RKO (cell line): ENCODE measurements at regions not wholly inside any gene's neighbourhood (a gene's known extent, or its start where the extent isn't known, plus 50 kb on each side); places are given as distances from the start of the nearest gene placed in this dataset.

Source experiments
- DNase-seq: peaks from one replicate; pipeline ENCODE4 v3.0.0-alpha.2; 2016; ENCODE audit warnings: low spot score

- DNase-seq = no peak
These were observed 162.1 kb downstream of the MN1 start for GRCh38 chr22:27639248-27640086.

DNA sequence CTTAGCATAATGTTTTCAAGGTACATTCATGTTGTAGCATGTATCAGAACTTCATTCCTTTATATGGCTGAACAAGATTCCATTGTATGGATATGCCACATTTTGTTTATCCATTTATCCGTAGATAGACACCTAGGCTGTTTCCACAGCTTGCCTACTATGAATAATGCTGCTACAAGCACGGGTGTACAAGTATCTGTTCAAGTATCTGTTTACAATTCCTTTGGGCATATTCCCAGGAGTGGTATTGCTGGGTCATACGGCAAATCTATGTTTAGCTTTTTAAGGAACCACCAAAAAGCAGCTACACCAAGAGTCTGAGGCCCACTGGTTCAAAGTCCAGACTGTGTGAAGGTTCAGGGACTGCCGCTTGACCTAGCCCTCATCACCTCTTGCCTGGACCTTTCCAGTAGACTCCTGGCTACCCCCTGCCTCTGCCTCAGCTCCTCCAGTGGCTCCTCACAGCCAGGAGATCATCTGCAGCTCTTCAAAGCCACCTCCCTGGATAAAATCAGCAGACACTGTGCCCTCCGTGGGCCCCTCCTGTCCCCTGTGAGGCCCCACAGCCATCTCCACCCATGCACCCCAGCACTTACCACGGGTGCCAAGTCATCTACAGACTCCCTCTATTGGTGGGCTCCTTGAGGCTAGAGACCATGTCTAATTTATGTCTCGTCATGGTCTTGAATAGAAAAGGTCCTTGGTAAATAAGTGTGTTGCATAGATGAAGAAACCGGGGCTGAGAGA is 160.3 kb downstream of the MN1 start:
- DNase-seq = no peak

DNA sequence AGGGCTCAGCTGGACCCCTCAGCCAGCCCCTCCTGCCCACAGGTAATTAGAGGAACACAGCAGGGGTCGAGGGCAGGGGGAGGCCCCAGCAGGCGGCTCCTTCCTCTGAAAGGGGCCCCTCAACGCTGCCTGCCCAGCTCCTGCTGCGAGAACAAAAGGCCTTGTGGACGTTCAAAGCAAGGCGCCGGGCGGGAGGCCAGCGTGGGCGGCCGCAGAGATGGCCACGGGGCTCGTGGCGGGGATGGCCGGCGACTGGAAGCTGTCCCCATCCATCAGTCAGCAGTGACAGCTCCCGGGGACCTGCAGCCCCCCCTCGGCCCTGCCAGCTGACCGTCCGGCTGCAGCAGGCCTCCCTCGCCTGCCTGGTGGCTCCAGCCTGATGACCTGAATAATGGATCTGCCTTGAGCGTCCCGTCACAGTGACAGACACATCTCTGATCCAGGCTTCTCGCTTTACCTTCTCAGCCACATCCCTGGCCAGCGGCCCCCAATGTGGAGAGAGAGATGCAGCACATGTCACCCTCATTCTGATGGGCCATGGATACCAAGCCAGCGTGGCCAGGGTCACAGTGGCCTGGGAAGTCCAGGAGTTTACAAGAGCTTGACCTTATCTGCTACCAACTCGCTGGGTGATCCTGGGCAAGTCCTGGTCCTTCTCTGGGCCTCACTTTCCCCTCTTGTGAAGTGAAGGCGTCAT is 159.3 kb downstream of the MN1 start:
- no peak for DNase-seq

DNA sequence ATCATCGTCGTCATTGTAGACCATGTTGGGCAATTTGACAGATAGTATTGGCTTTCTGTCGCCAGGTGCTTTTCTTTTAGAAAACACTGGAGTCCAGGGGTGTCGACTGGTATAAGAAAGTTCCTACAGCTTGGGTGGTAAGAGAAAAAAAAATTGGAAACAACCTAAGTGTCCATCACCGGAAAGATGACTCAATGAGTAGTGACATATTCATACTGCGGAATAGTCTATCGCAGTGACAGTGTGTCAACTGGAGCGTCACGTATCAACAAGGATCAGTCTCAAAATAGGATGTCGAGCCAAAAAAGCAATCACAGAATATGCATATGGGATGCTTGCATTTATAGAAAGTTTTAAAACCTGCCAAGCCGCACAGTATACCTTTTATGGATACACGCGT is 157.6 kb downstream of the MN1 start:
- DNase-seq = no peak

DNA sequence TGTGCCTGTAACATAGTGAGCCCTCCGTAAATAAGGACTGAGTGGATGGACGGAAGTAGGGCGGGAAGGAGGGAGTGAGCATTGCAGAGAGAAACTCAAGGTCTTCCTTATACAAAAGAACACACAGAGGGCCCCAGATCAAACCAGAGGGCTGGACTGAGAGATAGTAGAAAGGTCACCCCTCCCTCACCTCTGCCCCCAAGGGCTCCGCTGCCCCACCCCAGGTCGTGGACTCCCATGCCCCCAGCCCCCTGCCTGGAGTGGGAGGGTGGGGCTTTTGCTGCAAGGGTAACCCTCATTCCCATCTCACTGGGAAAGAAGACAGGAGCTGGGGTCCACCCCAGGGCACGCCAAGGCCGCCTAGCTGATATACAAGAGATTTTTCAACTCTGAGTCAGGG is 157.0 kb downstream of the MN1 start:
- DNase-seq = no peak

DNA sequence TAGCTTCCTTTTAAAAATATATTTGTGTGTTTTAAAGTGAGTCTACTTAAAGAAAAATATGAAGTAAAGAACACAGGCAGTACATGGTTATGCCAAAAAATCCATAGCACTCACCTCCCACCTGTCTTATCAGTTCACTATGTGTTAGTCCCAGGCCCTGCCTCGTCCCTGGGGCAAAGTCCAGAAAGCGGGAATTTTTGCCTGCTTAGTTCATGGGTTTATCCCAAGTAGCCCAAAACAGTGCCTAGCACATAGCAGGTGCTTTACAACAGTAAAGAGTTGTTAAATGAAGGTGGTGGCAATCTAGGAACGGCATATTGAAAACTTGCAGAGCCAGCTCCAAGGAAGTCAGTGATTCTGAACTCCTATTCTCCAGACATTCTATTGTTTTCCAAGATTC is 154.0 kb downstream of the MN1 start:
- DNase-seq = no peak

DNA sequence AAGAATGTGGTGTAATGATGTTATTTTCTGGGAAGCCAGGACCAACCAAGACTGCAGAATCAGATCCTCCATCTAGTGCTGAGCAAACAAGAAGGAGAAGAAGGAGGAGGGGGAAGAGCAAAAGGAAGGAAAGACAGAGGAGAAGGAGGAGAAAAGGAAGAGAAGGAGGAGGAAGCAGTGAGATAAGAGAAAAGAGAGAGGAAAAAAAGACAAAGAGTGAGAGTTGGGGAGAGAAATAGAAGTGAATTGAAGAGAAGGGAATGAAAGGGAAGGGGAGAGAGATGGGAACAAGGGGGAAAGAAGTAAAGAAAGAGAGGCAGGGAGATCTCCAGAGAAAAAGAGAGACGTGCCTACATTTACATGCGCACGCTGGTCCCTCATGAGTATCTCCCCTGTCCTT is 153.5 kb downstream of the MN1 start:
- DNase-seq = no peak

DNA sequence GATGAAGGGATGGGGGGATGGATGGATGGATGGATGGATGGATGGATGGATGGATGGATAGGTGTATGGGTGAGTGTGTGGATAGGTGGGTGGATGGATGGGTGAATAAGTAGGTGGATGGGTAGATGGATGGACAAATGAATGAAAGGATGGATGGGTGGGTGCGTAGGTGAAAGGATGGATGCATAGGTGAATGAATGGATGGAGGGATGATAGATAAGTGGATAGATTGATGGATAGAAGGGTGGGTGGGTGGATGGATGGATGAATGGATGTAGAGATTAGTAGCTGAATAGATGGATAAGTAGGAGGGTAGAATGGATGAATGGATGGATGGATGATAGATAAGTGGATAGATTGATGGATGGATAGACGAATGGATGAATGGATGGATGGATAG is 152.7 kb downstream of the MN1 start:
- no peak for DNase-seq

DNA sequence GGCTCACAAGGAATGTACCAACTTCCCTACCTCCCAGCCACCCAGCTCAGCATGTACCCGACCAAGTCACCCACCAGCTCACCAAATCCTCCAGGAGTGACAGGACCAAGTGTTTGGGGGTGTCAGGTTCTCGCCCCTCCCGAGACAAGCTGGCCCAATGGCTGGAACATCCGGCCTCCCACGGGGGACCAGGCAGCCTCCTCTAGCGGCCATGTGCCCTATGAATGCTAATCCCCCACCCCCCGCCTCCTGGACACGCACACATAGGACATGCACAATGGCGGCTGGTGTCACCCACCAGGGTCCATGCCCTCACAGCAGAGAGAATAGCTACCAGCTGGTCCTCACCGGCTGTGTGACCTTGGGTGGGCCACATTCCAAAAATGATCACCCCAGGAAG is 151.0 kb downstream of the MN1 start:
- no peak for DNase-seq

DNA sequence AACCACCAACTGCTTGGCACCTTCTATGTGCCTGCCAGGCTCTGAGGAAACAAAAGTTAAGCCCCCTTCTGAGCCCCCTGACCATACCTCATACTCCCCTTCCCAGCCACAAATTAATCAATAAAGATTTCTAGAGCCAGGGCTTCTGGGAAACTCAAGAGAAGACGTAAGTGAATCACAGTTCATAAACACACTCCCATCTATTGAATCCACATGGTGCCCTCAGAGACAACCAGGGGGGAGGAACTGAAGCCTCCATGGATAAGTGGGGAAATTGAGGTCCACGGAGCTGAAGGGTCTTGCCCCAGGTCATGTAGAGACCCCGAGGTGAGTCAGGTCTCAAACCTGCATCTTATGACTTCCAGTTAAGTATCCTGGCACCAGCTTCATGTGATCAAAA is 150.6 kb downstream of the MN1 start:
- no peak for DNase-seq

DNA sequence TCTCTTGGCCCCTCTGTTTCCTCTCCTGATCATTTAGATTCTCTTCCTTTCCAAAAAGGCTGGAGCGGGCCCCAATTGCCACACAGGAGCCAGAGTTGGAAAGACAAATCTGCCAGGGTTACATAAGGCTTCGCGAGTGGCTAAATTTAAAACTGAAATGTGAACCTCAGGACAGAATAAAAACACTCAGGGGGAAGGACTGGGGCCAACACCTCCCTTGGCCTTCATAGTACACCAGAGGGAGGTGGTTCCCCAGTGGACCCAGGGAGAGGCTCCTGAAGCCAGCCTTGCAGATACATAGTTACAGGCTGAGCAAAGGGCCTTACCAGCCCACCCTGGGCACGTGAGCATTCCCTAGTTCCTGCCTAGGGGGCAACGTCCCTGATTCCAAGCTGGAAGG is 150.1 kb downstream of the MN1 start:
- no peak for DNase-seq

- DNase-seq = no peak
These were observed 146.8 kb downstream of the MN1 start for GRCh38 chr22:27654546-27655445.

- no peak for DNase-seq
These were observed 145.9 kb downstream of the MN1 start for GRCh38 chr22:27655582-27656185.

- DNase-seq = no peak
These were observed 144.6 kb downstream of the MN1 start for GRCh38 chr22:27656970-27657369.

DNA sequence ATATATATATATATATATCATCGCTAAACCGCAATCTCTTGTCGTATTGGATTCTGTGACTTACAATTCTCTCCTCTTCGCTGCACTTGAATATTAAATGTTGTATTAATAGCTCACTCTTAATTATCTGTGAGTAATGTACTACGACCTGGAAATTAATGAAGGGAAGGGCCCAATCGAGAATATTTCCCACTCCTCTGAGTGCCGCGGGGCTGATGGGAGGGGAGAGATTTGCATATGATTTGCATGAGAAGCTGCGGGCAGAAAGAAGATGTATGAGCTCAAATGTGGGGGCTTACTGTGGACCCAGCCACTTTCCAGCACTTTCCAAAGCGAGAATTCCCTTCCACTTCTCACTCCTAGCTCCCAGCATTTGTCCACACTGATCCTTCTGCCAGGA is 141.2 kb downstream of the MN1 start:
- no peak for DNase-seq

- DNase-seq = no peak
These were observed 138.9 kb downstream of the MN1 start for GRCh38 chr22:27662359-27663301.

- no peak for DNase-seq
These were observed 137.7 kb downstream of the MN1 start for GRCh38 chr22:27663812-27664211.

DNA sequence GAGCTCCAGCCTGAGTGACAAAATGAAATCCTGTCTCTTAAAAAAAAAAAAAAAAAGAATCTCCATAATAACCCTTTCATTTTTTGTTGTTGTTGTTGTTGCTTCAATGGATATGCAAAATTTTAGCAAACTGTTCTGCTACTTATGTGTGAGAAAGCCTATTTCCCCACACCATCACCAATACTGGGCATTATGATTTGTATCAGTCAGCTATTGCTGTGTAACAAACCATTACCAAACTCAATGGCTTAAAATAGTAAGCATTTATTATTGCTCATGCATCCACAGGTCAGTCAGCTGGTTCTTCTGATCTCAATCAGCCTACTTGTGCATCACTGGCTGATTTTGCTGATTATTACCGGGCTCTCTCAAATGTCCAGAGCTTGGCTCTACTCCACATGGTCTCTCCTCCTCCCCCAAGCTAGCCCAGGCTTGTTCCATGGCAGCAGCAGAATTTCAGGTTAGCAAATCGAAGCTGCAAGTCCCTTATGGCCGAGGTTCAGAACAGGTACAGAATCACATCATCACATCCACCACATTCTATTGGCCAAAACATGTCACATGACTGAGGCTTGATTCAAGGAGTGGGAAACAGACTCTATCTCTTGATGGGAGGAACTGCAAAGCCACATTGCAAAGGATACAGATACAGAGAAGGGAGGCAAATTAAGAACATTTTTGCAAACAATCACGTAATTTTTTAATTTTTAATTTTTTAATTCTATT is 135.1 kb downstream of the MN1 start:
- DNase-seq = no peak

DNA sequence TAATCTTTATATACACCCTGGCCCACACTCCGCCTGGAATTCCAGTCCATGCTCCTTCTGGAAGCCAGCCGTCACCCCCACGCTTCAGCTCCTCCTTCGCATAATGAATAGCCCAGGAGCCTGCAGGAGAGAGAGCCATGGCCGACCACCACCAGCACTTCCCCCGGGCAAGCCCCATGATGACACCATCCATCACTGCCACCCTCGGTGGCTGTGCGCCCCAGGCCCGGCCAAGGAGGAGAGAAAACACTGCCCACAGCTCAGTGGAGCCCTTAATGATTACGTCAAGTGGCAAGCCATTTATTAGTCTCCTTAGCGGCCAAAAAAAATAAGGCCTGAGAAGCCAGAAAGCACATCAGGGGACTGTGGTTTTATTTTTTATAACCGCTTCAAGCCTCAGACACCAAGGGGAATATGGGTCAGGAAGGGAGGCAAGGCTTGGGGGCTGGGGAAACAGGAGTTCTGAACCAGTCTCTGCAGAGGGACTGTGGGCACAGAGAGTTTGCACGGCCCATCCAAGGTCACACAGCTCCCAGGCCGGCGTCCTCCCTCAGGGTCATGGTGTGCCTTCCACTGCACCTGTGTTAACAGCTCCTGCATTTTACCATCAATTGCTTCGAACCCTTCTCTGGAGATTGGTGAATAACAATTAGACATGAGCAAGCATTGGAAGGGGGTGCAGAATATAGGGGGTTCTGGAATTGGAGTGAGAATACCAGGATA is 134.3 kb downstream of the MN1 start:
- no peak for DNase-seq
